ENCODE measurements at regions not wholly inside any gene's neighbourhood (a gene's known extent, or its start where the extent isn't known, plus 50 kb on each side); places are given as distances from the start of the nearest gene placed in this dataset.

- no peak for TF ChIP-seq GTF2F1 (IDR thresholded peaks at IDR 0.05; ENCODE audit: borderline replicate concordance, low read depth, low read length)
- no peak for TF ChIP-seq ASH2L (IDR thresholded peaks at IDR 0.05; ENCODE audit: low read length)
- TF ChIP-seq RBBP5 (IDR thresholded peaks at IDR 0.05; ENCODE audit: borderline replicate concordance, low read depth, low read length) = no peak
- TF ChIP-seq SRF (IDR thresholded peaks at IDR 0.05; ENCODE audit: low read depth, low read length) = no peak
- TF ChIP-seq TCF12 (IDR thresholded peaks at IDR 0.05; ENCODE audit: low read depth, low read length) = no peak
- no peak for TF ChIP-seq RFX5 (IDR thresholded peaks at IDR 0.05; ENCODE audit: borderline replicate concordance, low read depth, low read length)
- no peak for TF ChIP-seq EZH2 (IDR thresholded peaks at IDR 0.05; ENCODE audit: low read depth, low read length, severe bottlenecking)
- no peak for TF ChIP-seq SP2 (IDR thresholded peaks at IDR 0.05; ENCODE audit: low read length)
- no peak for TF ChIP-seq CTCF (IDR thresholded peaks at IDR 0.05; ENCODE audit: control extremely low read depth in 1 of 3, insufficient read depth in 1 of 3, low read depth in 1 of 3, low read length in 3 of 3)
- TF ChIP-seq SIN3A (conservative IDR thresholded peaks at IDR 0.05 in 1 of 2, IDR thresholded peaks at IDR 0.05 in 1 of 2; ENCODE audit: low read depth in 1 of 2, low read length in 2 of 2) = no peak
Measured at GRCh38 chr13:99640260-99640659, 139.0 kb downstream of the TM9SF2 start.

Data from H1 (cell line).